IPS DF 4.7 (cell line): ENCODE measurements at regions not wholly inside any gene's neighbourhood (a gene's known extent, or its start where the extent isn't known, plus 50 kb on each side); places are given as distances from the start of the nearest gene placed in this dataset.

Experiments
- DNase-seq: peaks from one replicate; pipeline ENCODE4 v3.0.0-alpha.2; 2013; ENCODE audit warnings: low spot score; ENCODE audit errors: extremely low read depth

DNA sequence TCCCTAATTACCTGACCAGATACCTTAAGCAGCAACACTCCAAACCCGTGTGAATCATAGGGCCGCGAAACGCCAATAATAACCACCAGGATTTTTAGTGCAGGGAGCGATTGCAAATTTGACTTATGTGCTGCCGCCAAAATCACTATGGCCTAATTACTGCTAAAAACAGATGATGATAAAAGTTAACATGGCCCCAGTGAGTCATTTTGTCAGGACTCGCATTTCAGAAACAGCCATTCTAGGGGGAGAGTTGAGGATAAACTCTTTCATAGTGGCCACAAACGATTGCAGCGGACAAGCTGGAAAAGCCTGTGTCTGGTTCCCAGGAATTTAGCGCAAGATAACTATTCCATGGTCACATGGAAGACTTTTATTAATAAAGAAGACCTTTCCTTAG lies 103.4 kb downstream of the HLX start:
- DNase-seq: no peak

DNA sequence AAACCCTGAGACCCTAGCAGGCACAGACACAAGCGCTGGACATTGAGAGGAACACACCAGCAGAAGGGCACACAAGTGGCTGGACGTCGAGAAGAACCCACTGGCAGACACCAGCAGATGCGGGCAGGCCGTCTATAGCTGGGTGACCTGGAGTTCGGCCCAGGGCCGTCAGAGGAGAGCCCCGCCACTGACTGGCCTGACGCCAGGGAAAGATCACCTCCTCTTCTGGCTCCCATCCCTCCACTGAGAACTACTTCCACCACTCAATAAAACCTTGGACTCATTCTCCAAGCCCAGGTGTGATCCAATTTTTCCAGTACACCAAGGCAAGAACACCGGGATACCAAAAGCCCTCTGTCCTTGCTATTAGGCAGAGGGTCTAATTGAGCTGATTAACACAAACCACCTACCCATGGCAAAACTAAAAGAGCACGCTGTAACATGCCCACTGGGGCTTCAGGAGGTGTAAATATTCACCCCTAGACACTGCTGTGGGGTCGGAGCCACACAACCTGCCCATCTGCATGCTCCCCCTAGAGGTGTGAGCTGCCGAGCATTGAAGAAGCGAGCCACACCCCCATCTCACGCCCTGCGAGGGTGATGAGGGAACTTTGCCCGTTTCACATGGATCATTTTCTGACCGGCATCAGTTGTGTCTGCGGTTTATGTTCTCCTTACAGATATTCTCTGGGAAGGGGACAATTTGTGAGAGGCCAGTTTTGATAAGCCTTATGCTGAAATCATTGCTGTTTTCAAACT lies 104.8 kb downstream of the HLX start:
- DNase-seq: peak; percentile 14

DNA sequence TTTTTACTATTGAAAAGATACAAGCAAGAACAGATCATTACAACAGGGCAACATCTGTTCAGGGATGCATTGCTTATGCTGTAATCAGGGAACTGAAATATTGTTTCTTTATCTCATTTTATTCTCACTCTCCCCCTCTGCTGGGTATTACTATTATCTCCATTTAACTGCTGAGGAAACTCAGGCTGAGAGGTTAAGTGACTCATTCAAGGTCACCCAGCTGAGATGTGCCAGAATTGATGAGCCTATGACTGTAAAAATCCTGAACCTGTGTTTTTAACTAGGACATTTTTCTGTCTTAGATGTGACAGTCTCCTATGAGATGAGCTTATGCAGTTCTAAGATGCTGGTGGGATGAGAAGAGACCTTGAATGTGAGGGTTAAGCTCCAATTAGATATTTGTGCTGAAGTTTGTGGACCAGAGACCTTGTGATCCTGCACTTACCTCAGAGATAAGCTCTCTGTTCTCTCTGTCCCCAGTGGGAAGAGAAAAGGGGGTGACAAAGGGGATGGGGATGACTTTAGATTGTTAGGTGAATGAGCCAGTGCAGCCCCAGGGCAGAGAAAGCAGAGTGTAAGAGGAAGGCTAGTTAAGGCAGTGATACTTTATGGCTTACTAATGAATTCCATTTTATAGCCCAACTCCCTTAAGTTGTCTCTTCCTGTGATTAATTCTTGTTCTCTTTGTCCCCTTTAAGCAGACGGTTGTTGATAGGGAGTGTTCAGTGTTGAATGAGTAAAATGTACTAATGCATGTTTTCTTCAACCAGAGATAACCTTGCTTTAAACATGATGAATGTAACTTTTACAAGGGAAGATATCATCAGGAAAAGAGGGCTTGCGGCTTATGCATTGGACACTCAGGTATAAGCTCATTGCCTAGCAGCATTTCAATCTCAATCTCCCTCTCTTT lies 111.4 kb downstream of the HLX start:
- no peak for DNase-seq

DNA sequence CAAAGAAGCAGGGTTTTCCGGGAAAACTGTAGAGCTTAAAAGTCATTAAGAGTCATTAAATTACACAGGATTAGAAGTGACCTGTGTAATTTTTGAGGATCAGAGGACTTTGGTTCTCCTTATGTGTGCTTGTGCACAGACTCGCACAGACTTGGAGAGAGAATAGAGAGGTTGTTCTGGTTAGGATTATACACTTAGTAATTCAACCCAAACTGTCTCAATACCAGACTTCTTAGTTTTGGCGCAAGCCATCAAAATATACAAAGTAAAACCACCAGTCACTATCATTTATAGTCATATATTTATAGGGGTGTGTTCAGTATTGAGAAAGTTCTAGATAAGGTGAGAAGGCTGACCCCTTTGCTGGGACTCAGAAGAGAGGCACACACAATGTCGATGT lies 112.3 kb downstream of the HLX start:
- DNase-seq: no peak

DNA sequence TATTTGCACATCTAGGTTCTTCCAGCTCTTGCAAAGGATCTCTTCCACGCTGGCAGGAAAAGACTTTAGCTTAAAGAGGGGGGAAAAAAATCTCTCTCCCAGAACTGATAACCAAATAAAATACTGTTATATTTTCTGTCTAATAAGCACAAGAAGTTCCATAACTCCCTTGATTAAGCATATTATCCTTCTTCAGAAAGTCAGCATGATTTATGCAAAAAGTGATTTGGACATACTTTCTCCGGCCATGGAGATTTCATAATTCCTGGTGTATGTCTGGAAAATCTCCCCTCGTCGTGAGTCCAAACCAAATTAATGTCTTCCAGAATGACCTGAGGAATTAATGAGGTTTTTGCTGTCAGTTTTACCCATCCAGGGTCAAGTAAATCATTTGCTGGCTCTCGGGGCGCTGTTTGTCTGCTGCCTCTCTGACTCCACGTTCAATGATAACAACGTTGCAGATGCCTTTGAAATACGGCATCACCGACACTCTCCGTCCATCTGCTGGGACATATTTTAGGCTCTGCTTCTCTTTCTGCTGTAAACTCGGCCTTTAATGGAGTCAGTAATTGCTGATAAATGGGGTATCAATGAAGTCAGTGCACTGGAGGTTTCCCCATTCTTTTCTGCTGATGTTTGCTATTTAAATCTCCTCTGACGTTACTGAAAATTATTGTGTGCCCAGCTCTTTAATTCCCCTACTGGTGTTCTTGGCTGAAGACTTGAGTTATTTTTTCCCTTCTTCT lies 112.9 kb downstream of the HLX start:
- DNase-seq: no peak

DNA sequence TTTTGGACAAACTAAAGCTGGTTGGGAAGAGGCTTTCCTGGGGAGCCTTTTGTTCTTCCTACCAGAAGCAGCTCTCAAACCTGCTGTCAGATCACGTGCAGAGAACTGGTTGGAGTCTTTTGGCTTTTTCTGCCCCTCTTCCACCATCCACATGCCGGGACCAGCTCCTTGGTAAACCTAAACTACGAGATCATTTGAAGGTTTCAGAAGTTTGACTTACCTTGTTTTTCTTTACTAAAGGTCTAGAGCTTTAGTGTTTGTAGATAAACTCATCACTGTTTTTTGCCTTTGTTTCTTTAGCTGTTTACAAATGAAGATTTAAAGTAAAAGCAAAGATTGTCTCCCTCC lies 113.4 kb downstream of the HLX start:
- no peak for DNase-seq

DNA sequence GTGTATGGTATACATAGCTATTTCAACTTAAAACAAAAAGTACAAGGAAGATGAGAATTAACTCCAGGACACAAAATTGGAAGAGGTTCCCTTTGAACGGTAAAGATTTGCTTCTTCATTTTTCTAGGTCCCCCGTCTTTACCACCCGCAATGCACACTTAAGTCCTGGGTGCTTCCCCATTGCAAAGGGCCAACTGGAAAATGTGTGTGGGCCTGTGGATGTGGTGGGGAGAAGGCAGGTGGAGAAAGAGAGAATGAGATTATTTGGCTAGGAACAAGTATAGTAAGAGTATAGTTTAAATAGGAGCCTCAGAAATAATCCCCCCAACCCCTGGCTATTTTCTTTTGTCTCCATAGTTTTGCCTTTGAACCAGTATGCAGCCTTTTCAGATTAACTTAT lies 115.4 kb downstream of the HLX start:
- no peak for DNase-seq

DNA sequence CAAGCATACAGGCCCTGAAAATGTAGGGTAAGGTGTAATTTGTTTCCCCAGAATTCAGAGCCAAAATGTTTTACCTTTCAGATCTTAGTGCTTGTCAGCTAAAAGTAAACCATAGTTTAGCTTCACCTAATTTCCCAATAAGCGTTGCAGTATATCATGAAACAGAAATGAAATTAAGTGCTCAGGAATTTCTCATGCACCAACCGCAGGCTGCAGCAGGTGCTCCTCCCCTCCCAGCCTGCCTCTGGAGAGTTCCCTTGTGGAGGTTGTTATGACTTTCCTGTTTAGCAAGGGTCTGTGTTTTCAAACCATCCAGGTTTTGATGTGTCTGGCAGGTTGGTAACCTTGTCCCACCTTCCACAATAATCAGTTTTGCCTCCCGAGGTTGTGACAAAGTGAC lies 118.5 kb downstream of the HLX start:
- no peak for DNase-seq

DNA sequence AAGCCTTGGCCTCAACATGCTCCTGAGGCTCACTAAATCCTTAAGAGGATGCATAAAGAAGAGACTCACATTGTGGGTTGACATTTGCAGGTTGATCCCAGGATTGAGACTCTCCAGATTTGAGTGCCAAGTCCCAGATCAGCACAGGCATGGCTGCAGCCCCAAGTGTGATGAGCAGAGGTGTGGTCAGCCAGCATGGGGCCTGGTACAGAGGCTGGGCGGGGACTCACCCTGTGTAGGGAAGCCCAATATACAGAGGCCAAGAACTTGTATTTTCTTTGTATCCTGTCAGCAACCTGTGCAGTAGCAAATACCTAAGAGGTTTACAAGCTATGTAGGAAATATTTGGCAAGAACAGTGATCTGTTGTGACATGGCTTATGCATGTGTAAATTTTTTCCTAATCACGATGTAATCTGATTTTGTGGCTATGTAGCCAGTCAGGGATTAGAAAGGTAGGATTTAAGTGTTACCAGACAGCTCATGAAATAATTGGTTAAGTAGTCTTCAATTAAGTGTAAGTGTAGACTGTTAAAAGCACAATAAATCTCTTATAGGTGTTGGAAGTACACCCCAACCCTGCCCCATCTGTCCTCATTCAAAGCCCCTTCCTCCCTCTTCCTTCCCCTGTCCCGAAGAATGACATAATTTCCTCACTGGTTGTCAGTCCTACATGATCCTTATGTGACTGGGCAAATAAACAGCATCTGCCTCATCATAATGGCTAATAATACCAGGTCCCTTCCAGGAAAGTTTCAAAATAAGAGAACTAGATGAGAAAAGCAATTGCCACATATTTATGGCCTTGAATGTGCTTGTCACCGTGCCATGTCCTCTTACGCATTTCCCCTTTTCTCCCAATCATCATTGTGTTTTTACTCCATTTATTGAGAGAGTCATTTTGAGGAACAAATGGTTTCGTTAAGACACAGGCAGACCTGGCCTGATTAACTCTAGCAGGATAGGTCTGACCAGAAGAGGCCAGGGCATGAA lies 120.9 kb downstream of the HLX start:
- DNase-seq: no peak

DNA sequence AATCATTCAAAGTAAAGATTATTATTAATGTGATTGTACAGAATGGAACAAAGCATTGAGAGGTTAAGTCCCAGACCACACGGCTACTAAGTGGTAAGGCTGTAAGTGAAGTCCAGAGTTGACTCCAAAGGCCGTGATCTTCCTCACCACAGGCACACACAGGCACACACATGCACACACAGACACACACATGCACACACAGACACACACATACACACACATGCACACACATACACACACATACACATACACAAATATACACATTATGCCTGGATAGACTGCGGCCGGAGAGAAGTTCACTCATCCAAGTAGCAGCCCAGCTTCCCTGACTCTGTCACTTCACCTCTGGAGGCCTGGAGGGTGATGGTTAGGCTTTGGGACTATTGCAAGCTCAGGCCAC lies 121.9 kb downstream of the HLX start:
- DNase-seq: no peak

DNA sequence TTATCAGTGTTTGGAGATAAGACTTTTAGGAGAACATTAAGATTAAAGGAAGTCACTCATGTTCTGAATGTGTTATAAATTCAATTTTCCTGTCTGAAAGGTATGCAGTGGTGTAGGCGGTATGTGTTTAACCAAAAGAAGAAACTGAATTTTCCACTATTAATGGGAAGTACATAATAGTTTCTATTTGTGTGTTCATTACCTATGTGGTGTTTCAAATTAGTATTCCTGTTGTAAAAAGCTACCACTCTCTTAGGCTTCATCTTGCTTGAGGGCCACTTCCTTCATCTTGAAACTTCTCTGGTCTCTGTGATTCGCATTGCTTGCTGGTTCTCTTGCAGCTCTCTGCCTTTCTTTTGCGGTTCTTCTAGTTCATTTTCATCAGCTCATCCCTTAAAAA lies 123.4 kb downstream of the HLX start:
- no peak for DNase-seq

DNA sequence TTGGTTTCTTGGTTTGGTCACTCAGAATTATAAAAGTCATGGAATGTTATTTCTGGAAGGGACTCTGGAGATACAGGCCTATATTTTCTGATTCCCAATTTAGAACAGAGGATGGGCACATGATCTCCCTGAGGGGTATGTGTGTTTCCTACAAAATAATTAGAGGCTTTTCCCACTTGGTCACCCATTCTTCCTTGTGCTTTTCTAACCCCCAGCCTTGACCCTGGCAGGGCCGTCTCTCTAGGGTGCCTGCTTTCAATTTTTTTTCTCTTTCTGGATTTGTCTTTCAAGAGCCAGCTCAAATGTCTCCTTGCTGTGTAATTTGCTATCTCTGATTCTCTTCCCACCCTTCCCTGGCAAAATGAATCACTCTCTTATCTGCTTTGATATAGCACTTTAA lies 131.9 kb downstream of the HLX start:
- no peak for DNase-seq

DNA sequence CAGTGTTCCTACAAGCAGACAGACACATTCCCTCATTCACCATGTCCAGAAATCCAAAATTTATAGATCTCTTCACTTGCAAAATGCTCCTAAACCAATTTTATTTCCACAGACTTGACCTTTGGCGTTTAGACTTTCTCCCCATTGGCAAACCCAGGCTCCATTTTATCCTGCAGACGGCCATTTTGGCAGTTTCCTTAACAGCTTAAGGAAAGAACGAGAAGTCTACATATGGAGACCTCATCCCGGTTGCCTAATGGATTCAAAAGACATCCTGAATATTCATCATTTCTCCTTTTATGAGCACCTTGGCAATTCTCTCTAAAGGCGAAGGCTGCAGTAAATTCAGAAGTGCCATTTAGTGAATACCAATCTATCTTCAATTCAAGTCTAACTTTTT lies 132.9 kb downstream of the HLX start:
- DNase-seq: no peak

DNA sequence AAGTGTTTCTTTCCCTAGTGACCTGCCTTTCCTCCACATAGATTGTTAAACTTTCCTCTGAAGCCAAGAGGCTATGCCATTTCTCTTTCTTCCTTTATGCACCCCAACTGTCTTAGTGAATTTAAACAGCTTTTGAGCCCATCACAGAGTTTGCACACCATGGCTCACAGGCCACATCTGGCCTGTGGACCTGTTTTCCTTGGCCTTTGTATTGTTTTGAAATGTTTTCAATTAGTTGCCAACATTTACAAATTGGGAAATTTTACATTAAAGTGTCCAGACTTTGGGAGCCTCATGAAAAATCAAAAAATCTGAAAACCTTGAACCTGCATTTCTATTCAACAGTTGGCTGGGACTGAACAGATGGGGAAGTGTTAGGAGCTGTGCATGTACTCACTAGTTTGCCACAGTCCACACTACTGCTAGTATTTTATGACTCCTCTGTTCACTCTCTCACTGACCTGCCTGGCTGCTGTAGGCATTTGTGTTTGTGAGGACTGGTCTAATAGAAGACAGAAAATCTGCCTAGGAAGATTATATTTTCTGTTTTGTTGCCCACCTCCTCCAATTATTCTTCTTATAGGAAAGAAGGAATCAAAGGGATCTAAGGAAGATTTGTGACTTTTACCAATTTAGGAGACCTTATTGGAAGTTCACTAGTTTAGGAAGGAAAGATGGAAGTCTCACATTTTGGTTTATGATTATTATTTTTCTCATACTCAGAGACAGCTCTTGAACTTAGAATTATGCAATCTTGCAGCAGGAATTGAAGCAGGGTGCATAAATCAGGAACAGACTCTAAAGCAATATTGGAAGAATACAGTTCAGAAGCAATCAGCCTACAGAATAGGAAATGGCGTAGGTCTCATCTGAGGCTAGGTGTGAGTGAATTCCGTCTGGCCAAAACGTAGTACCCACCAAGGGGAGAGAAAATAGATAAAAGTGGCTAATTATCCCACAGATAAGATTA lies 134.7 kb downstream of the HLX start:
- no peak for DNase-seq

DNA sequence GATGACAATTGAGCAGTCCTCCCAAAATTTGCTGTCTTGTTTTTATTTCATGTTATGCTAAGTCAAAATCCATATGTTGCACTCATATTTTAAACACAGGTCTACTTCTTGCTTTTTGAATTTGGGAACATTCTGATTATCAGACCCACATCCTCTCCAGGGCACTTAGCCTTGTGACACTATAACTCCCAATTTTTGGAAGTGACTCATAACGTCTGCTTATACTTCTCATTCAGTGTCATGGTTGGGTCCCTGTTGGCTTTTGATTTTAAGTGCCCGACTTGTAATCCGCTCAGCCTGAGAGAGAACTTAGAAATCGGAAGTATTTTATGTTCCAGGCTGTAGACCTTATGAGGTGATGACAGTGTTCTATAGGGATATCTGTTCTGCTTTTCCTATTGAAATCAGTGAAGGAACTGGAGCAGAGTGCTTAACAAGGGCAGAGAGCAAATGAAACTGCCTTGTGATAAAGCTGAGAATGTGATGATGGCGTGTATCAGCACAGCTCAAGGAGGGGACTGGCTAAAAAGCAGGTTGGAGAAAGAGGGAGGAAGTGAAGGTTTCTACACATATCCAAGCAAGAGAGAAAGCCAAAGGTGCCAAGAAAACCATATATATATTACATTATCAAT lies 136.0 kb downstream of the HLX start:
- no peak for DNase-seq

DNA sequence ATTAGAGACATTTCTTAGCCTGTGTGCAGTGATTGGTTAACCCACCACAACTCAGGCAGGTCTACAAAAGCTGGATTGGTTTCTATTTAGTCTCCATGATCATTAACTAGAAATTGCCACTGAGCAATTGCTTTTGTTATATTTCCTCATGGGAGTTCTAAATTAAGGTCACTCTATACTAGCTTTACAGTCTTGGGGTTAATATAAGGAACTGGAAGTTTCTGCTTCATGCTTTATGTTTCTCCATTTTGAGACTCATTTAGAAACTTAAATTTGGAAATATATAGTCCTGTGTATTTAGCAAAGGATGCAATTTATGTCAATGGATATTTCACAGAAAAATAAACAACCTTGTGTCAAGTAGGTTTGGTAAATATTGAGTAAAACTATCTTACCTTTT lies 137.5 kb downstream of the HLX start:
- DNase-seq: no peak

DNA sequence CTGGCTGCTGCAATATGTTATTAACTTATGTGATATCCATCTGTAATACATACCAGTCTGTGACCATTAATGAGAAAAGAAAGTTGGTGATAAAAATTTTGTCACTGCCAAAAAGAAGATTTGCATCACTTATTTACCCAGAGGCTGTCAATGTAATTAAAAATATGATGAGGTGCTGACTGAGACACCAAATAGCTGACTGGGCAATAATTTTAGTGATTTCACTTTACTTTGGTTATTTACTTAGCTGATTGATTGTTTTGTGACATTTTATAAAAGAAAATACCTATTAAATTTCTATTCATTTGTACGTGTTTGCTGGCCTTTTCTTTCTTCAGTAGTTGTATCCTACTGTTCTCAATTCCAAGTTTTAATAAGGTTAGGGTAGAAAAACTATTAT lies 139.2 kb downstream of the HLX start:
- DNase-seq: no peak

DNA sequence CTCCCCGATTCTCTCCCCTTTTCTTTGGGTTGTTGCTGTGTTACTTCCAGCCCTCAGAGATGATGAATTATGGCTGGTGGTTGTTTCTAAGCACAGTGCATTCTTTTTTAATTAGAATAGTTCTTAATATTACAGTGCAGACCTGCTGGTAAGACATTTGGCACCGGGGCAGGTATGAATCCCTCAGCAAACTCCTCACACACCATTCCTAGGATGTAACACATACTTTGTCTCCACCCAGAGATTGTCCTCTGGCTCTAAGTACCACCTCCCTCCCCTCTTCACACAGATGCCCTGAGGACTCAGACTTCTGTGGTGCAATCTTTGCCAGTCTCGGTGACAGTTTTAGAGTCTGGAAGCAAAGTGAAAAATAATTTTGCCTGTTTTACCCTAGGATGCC lies 143.1 kb downstream of the HLX start:
- no peak for DNase-seq

DNA sequence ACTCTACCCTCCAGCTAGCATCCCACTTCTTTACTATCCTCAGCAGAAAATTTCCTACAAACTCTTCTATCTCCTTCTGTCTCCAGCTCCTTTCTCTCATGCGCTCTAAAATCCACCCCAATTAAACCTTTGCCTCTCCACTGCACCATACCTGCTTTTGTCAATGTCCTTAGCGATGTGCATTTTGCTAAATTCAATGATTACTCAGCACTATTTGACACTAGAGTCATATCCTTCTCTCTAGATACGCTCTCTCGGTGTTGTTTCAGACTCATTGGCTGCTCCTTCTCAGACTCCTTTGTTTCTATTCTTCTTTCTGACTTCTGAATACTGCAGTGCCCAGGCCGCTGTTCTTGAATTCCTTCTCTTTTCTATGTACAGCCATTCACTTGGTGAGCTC lies 144.2 kb downstream of the HLX start:
- DNase-seq: no peak
